GM12891 (cell line): ENCODE measurements at regions not wholly inside any gene's neighbourhood (a gene's known extent, or its start where the extent isn't known, plus 50 kb on each side); places are given as distances from the start of the nearest gene placed in this dataset.

ENCODE experiments used
- POLR2A ChIP-seq: IDR thresholded peaks from 2 replicates; pipeline ENCODE4 v1.6.1; 2011; ENCODE audit warnings: low read depth, low read length, control low read depth
- POLR2AphosphoS5 ChIP-seq: IDR thresholded peaks from 2 replicates; pipeline ENCODE4 v1.6.1; 2011; ENCODE audit warnings: low read depth, low read length, control low read depth
- TAF1 ChIP-seq: IDR thresholded peaks from 2 replicates; pipeline ENCODE4 v1.6.1; 2011; ENCODE audit warnings: low read depth, low read length, control low read depth

DNA sequence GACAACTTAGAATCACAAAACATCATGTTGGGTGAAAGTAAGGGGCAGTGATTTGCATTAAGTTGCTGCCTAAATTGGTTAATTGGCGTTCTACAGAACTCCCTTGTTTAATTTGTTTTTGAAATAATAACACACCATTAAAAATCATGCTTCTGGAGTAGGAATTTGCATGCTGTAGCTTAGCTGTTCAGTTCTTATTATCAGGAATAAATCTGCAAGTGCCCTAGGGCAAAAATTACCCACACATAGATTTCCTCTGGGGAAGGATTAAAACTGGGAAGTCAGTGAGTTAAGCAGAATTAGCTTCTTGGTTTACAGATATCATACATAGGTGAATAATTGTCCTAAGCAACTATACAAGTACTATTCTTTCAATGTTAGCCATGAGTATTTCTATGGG, 381.6 kb upstream of the NAALADL2 start:
- TF ChIP-seq POLR2A, result no peak
- TF ChIP-seq TAF1, result no peak
- TF ChIP-seq POLR2AphosphoS5, result no peak
